ENCODE measurements at regions not wholly inside any gene's neighbourhood (a gene's known extent, or its start where the extent isn't known, plus 50 kb on each side); places are given as distances from the start of the nearest gene placed in this dataset.

- in situ Hi-C loops (cut with HindIII; ENCODE audit: low pct_unique_long_range_greater_than_20kb, low sequenced_read_pairs) = no loop called here
- DNase-seq (ENCODE audit: low read depth) = no peak
Observed at GRCh38 chr16:79421126-79421525, 179.4 kb downstream of the MAF start.

DNA sequence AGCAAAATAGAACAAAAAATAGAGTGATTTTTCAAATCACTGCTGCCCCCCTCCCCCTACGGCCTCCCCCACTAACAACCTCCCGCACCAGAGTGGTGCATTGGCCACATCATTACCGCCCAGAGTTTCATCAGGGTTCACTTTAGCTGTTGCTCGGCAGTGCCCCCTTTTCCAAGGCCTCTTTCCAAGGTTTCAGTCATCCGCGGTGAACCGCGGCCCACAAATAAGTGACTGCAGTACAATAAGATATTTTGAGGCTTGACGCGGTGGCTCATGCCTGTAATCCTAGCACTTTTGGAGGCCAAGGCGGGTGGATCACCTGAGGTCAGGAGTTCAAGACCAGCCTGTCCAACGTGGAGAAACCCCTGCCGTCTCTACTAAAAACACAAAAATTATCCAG, 180.0 kb downstream of the MAF start:
- no peak for DNase-seq (ENCODE audit: low read depth)
- in situ Hi-C loops (cut with HindIII; ENCODE audit: low pct_unique_long_range_greater_than_20kb, low sequenced_read_pairs) = no loop called here

DNA sequence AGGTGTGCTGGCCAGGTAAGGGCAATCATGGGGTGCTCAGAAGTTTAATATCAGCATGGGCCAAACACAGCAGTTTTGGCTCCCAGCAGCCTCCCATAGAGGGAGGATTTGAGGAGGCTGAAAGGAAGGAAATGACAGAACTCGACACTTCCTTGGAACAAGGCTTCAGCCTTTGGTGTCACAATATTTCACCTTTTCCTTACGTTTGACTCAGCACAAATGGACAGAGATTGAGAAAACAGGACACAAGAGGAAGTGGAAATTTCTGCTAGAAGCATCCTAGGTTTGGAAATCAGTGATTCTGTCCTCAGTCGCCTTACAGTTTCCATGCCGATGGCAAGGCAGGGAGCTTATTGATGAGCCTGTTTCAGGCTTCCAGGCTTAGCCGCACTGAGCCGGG, 181.4 kb downstream of the MAF start:
- DNase-seq (ENCODE audit: low read depth) = no peak
- in situ Hi-C loops (cut with HindIII; ENCODE audit: low pct_unique_long_range_greater_than_20kb, low sequenced_read_pairs) = no loop called here

DNA sequence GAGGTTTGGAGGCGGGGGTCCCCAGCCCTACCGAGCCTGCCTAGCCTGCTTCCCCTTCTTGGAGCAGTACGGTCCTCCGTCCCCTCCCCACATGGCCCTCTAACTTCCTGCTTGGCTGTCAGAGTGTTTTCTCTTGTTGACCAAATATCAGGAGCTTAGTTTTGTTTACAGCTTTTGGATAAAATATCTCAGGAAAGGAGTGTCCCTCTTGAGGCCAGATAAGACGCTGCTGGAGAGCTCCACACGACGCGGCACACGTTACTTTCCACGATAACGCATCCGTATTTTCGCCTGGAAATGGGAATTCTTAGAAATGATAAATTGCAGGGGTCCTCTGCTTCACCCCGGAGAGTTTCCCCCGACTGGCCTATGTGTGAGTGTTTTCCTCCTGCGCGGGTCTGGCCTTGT, 182.9 kb downstream of the MAF start:
- DNase-seq (ENCODE audit: low read depth) = no peak
- in situ Hi-C loops (cut with HindIII; ENCODE audit: low pct_unique_long_range_greater_than_20kb, low sequenced_read_pairs) = no loop called here

DNA sequence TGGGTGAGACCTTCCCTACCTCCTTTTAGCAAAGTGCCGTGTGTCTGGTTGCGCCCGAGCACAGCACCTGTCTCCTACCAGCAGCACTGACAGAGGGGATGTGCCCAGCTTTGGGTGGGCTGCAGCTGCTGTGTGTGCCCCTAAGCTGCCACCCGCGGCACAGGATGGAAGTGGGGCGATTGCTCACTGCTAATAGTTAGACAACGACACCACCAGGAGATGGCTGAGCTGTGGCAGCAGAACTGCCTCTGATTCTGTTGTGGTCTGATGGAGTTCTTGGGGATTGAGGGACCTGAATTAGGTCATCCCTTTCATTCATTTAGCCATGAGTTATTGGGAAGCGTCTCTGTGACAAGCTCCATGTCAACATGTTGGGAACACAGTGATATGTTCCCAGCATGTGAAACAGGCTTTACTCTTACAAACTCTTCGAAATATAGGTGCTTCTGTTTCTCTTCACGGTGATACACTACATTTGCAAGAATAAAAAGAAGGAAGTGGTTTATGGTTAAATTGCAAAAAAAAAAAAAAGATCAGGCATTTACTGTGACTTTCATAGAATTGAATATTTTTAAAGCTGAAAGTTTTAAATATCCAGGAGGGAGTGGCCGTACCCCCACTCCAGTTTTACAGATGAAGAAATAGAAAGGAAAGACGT, 184.4 kb downstream of the MAF start:
- DNase-seq (ENCODE audit: low read depth) = no peak
- in situ Hi-C loops (cut with HindIII; ENCODE audit: low pct_unique_long_range_greater_than_20kb, low sequenced_read_pairs) = no loop called here

GRCh38 chr16:79412783-79413225, 187.7 kb downstream of the MAF start:
- no peak for DNase-seq (ENCODE audit: low read depth)
- in situ Hi-C loops (cut with HindIII; ENCODE audit: low pct_unique_long_range_greater_than_20kb, low sequenced_read_pairs) = no loop called here

GRCh38 chr16:79411805-79412204, 188.7 kb downstream of the MAF start:
- DNase-seq (ENCODE audit: low read depth) = no peak
- in situ Hi-C loops (cut with HindIII; ENCODE audit: low pct_unique_long_range_greater_than_20kb, low sequenced_read_pairs) = no loop called here

- in situ Hi-C loops (cut with HindIII; ENCODE audit: low pct_unique_long_range_greater_than_20kb, low sequenced_read_pairs) = no loop called here
Observed at GRCh38 chr16:79411357-79411756, 189.2 kb downstream of the MAF start.

DNA sequence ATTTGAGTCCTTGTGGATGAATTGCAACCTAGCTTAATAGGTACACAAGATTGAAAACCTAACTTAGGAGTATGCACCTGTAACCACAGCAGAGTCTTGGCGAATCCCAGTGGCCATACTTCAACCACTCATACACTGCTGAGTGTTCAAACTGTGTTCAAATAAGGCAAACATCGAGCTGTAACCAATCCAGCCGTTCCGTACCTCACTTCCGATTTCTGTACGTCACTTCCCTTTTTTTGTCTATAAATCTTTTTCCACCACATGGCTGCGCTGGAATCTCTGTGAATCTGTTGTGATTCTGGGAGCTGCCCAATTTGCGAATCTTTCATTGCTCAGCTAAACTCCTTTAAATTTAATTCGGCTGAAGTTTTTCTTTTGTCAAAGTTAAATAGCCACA, 190.6 kb downstream of the MAF start:
- no peak for DNase-seq (ENCODE audit: low read depth)
- in situ Hi-C loops (cut with HindIII; ENCODE audit: low pct_unique_long_range_greater_than_20kb, low sequenced_read_pairs) = no loop called here

More at GRCh38 chr16:79411357-79411756, 189.2 kb downstream of the MAF start:
- no peak for DNase-seq (ENCODE audit: low read depth)

GRCh38 chr16:79408355-79408754, 192.2 kb downstream of the MAF start:
- in situ Hi-C loops (cut with HindIII; ENCODE audit: low pct_unique_long_range_greater_than_20kb, low sequenced_read_pairs) = no loop called here
- DNase-seq (ENCODE audit: low read depth) = no peak

GRCh38 chr16:79407461-79408135, 192.9 kb downstream of the MAF start:
- in situ Hi-C loops (cut with HindIII; ENCODE audit: low pct_unique_long_range_greater_than_20kb, low sequenced_read_pairs) = no loop called here

DNA sequence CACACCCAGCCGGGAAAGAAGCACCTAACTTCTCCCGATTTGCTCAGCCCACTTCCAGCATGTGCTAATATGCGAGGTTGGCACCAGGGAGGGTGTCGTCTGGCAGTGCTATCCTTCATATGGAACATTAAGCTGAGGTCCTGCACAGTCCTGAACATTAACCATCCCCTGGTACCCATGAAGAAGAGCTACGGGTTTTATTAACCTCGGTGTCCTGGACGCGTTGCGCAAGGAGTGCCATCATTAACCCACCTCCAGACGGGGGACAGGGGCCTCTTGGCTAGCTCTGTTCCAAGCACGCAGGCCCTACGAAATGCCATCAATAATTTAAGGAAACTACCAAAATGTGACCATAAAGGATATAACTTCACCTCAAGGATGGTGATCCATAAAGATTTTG, 193.5 kb downstream of the MAF start:
- in situ Hi-C loops (cut with HindIII; ENCODE audit: low pct_unique_long_range_greater_than_20kb, low sequenced_read_pairs) = no loop called here
- no peak for DNase-seq (ENCODE audit: low read depth)

More at GRCh38 chr16:79407461-79408135, 192.9 kb downstream of the MAF start:
- DNase-seq (ENCODE audit: low read depth) = no peak

DNA sequence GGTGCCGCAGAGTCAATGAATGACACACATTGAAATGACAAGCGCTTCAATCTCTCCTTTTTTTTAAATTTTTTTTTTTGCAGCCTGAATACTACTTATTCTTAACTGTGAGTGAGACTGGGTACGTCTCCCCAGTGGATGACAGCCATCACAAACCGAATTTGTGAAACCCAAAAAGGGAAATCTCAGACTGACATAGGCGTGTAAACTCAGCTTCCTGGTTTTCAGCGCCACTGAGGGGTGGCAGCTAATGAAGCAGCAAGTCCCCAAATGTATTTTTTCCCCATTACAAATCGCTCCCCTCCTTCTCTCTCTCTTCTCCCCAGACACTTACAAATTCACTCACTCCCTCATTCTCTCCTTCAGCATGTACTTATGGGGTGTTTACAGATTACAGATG, 196.0 kb downstream of the MAF start:
- in situ Hi-C loops (cut with HindIII; ENCODE audit: low pct_unique_long_range_greater_than_20kb, low sequenced_read_pairs) = no loop called here
- no peak for DNase-seq (ENCODE audit: low read depth)

GRCh38 chr16:79403534-79403933, 197.0 kb downstream of the MAF start:
- in situ Hi-C loops (cut with HindIII; ENCODE audit: low pct_unique_long_range_greater_than_20kb, low sequenced_read_pairs) = no loop called here
- DNase-seq (ENCODE audit: low read depth) = no peak

DNA sequence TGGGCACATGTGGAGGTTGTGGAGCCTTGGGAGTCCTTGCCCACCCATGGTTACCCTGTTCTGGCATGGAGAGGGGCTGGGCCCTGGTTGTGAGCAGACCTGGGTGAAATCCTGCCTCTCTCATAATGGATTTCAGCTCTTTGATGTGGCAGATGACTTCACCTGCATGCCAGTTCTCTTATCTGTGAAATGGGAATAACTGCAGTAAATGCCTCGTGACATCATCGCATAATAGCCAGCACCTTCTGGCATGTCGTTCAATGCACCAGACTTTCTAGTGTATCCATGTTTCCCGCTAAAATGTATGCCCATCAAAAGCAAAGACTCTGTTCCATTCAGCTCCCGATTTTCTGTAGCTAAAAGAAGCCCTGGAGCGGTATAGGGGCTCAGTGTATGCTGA, 197.6 kb downstream of the MAF start:
- in situ Hi-C loops (cut with HindIII; ENCODE audit: low pct_unique_long_range_greater_than_20kb, low sequenced_read_pairs) = no loop called here
- DNase-seq (ENCODE audit: low read depth) = no peak

- DNase-seq (ENCODE audit: low read depth) = no peak
- in situ Hi-C loops (cut with HindIII; ENCODE audit: low pct_unique_long_range_greater_than_20kb, low sequenced_read_pairs) = no loop called here
Observed at GRCh38 chr16:79402356-79402755, 198.2 kb downstream of the MAF start.

DNA sequence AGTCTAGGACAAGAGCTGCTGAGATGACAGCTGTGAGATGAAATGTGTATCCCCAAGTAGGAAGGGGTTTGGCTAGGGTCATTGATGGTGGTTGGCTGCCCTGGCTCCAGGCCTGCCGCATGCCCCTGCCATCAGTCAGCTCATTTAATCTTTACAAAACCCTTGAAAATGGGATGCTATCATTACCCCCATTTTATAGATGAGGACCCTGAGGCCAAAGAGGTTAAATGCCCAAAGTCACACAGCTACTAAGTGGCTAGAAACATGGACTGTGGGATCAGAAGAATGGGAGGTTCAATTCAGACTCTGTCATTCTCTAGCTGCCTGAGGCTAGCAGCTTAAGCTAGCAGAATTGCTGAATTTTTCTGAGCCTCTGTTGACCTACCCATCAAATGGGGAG, 198.8 kb downstream of the MAF start:
- no peak for DNase-seq (ENCODE audit: low read depth)
- in situ Hi-C loops (cut with HindIII; ENCODE audit: low pct_unique_long_range_greater_than_20kb, low sequenced_read_pairs) = no loop called here

DNA sequence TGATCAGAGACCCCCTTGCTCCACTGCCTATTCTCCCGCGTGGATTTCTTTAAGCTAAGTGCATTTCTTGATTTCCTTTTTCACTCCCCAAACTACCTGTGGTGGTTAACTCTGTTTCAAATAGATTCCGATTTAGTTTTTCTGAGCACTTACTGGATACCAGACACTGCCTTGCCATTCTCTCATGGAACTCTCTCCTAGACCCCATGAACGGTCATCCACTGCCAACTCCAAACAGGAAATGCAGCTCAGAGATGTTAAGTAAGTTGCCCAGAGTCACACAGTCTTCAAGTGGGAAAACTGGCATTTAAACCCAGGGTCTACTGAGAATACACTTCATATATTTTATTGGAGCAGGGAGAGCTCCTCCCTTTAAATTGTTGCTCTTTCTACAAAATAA, 199.4 kb downstream of the MAF start:
- in situ Hi-C loops (cut with HindIII; ENCODE audit: low pct_unique_long_range_greater_than_20kb, low sequenced_read_pairs) = no loop called here
- no peak for DNase-seq (ENCODE audit: low read depth)

DNA sequence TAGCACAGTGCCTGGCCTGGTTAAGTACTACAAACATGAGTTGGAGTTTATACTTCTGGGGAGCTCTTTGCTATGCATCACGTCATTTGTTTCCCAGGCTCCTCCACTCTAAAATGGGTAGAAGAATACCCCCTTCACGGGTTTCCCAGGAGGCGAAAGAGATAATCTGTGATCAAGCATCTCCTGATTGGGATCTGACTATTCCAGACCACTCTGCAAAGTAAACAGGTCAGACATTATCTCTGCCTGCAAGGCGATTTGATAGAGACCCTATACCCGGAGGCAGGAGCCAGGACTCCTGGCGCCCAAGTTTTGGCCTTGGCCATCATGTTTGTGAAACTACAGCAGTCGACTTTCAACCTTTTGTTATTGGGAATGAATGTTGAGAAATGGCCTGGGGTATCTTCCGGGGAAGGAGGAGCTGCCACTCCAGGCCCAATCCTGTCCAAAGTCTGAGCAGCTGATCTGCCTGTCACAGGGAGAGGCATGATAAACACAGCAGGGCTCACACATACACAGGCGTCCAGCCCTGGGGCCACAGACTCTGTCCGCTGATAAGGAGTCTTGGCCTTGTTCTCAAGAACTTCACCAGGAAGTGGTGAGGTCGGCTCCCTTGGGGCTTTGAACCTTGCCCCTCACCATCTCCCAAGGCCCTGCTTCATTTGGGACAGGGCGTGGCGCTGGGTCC, 199.9 kb downstream of the MAF start:
- in situ Hi-C loops (cut with HindIII; ENCODE audit: low pct_unique_long_range_greater_than_20kb, low sequenced_read_pairs) = no loop called here
- no peak for DNase-seq (ENCODE audit: low read depth)

DNA sequence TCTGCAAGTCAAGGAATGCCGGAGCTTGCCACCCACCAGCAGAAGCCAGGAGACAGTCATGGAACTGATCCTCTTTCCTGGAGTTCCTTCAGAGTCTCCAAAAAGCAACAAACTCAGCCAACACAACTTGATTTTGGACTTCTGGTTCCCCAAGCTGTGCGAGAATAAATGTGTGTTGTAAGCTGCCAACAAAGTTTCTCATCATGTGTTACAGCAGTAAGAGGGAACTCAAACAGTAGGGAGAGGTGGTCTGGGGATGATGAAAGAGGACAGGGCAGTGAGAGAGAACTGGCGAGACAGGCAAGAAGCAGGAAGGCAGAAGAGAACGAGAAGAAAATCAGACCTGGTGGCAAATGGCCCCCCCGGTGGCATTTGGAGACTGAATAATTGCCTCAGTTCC, 204.9 kb downstream of the MAF start:
- DNase-seq (ENCODE audit: low read depth) = no peak
- in situ Hi-C loops (cut with HindIII; ENCODE audit: low pct_unique_long_range_greater_than_20kb, low sequenced_read_pairs) = no loop called here

Data from Caki2 (cell line).